Cardiac fibroblast (primary cell): ENCODE measurements at regions not wholly inside any gene's neighbourhood (a gene's known extent, or its start where the extent isn't known, plus 50 kb on each side); places are given as distances from the start of the nearest gene placed in this dataset.

ENCODE experiments used
- DNase-seq, 2 donors: peaks; one replicate each; pipeline versions ENCODE4 v3.0.0 to v3.0.0-alpha.2; 2010; ENCODE audit warnings: low read depth in 2 of 2
- H3K4me3 ChIP-seq, 2 donors: replicated peaks in 1 of 2; 1 replicate in 1 of 2; 2 replicates in 1 of 2; pipeline ENCODE4 v1.5.1; 2011; ENCODE audit warnings: low read depth in 2 of 2, low read length in 2 of 2, mild to moderate bottlenecking in 2 of 2, moderate library complexity in 1 of 2
- TF ChIP-seq, protein P1 (sequence below): IDR thresholded peaks from one replicate; pipeline ENCODE4 v1.5.1; 2011; ENCODE audit warnings: low read depth, mild to moderate bottlenecking, low read length, inconsistent platforms

DNA sequence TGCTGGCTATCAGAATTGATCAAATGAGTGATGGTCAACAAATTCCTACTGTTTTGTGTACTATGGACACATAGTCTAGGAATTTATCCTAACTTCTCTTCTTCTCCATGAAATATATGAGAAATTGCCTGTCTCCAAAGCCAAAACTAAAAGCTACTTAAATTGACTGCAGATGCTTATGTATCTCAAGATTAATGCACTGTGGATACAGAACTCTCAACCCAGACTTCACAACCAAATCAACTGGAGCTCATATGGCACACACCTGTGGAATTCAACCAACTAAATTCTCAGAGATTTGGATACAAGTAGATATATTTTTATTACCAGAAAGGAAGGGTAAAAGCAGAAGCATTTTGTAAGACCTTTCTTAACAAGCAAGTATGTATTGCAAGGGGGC lies 566.1 kb downstream of the LTN1 start:
- H3K4me3 ChIP-seq = no peak overlapping the region
- DNase-seq = no peak
- TF ChIP-seq, protein P1, sequence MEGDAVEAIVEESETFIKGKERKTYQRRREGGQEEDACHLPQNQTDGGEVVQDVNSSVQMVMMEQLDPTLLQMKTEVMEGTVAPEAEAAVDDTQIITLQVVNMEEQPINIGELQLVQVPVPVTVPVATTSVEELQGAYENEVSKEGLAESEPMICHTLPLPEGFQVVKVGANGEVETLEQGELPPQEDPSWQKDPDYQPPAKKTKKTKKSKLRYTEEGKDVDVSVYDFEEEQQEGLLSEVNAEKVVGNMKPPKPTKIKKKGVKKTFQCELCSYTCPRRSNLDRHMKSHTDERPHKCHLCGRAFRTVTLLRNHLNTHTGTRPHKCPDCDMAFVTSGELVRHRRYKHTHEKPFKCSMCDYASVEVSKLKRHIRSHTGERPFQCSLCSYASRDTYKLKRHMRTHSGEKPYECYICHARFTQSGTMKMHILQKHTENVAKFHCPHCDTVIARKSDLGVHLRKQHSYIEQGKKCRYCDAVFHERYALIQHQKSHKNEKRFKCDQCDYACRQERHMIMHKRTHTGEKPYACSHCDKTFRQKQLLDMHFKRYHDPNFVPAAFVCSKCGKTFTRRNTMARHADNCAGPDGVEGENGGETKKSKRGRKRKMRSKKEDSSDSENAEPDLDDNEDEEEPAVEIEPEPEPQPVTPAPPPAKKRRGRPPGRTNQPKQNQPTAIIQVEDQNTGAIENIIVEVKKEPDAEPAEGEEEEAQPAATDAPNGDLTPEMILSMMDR = no peak

DNA sequence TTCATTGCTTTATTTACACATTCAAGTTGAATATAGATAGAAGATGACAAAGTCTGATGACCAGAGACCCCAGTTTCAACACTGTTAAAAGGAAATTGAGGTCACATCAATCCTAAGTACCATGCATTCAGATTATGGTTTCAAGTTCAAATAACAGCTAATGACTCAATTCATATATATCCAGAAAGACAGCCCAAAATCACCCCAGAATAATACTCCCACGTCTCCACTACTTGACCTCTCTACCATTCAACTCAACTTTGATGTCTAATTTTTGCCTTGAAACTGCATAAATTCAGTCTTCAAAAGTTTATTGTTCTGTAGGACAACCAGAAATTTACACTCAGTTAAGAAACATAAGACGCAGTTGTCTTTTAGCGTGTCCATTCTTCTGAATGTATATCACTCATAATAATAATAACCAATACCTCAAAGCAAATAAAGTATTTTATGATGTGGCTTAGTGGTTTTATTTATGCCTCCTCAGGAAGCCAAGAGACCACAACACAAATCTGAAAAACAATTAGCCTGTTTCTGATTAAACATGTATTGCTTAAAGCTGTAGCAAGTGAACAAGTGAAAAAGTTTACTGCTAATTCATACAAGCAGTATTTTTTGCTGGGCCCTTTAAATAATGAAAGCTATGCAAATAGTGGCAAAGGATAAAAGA lies 569.0 kb downstream of the LTN1 start:
- TF ChIP-seq, protein P1 = no peak
- no peak for DNase-seq

DNA sequence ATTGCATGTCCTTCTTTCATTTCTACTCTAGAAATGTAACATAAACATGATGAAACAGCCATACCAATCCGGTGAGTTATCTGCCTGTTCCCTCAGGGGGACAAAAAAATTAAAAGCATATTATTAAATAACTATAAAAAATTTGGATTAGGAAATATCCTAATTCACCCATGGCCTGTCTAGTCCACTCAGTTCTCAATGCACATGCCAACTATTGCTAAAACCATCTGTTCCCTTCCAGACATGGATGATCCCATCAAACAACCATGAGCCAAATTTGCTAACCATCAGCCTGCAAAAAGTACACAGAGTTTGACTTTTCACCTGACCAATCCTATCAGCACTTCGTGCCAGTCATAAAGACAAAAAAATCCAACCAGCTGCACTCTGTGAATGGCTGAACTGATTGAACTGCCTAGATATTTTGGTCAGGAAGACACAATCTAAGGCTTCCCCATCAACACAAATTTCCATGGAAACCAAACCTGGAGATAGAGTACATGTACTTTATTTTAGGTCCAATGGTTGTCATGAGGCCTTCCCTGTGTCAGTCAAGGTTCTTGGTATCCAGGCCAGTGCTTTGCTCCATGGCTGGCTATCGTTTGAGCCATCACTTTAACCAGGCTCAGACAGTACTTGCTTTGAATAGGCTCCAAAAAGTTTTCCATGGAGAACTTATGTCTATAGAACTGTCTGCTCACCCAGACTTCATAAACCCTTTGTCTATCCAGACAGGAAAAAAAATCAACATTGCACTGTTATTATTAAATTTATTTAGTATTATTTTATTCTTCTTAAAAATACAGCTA lies 570.8 kb downstream of the LTN1 start:
- TF ChIP-seq, protein P1 = no peak
- no peak overlapping the region for H3K4me3 ChIP-seq
- peak; percentile 84 to 96 for DNase-seq

More for the DNA sequence above, 569.0 kb downstream of the LTN1 start:
- no peak overlapping the region for H3K4me3 ChIP-seq

DNA sequence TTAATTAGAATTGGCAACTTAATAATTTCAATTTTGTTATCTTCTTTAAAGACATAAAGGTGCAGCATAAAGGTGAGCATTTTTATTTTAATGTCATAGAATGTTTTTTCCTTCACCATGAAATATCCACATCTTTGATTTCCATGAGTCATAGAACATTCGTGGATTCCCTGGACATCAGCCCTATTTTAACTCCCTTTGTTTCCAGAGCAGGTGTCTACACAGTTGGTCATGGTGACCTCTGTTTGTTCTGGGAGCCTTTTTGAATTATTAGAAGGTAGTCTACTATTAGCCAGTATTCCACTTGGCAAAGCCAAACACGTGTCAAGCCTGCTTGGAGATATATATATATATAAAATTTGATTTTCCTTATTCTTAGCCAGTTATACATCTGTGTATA lies 572.9 kb downstream of the LTN1 start:
- TF ChIP-seq, protein P1 = no peak
- no peak overlapping the region for H3K4me3 ChIP-seq
- DNase-seq = peak in 1 of 2 donors; percentile 44

DNA sequence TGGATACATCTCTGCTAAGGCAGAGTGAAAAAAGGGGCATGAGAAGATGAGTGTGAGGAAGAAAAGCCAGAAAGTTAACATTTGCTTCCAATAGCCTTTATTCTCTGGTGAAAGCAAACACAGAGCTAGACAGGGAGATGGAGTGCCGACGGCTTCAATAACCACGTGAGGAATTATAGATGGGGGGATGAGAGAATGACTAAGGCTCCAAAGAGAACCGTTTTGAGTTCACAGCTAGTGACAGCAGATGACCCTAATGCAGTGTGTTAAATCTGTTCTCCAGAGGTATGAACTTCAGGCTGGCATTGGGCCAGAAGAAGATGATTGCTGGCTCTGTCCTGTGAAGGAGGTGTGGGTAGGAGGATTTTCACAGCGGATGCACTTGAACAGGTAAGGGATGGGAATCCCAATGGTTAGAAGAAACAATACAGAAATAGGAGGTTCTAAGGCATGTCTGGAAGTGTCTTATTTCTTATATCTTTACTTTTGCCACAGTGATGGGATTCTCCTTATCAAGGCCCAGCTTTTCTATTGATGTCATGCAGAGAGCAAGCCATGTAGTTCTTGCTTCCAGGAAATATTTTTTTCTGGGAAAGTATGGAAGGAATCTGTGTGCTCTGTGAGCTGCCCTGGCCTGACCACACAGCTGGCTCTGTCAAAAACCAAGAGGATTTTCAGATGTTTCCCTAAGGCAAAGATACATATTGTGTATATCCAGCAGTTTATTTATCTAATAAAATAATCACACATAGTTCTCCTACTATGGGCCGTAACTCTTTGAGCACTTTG lies 573.8 kb downstream of the LTN1 start:
- H3K4me3 ChIP-seq = no peak overlapping the region
- TF ChIP-seq, protein P1 = no peak
- DNase-seq = peak in 1 of 2 donors; percentile 89

DNA sequence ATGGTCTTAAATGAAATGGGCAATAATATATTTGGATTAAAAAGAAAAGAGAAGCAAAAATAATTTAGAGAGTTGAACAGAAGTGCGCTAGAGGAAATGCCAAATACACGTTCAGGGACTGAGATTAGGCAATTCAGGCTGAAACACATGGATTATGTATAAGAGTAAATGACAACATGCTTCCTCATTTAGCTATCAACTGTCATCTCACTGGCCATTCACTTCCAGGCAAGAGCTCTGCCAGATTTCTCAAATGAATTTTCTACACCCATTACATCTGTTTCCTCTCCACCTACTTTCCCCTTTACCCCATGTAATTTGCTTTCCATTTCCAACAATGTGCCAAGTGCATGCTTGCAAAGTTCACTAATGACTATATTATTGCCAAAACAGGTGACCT lies 582.4 kb downstream of the LTN1 start:
- TF ChIP-seq, protein P1 = no peak
- H3K4me3 ChIP-seq = no peak overlapping the region
- DNase-seq = peak; percentile 41 to 71
